A549 (cell line): ENCODE measurements at regions not wholly inside any gene's neighbourhood (a gene's known extent, or its start where the extent isn't known, plus 50 kb on each side); places are given as distances from the start of the nearest gene placed in this dataset.

ENCODE experiments used
- BHLHE40 ChIP-seq: IDR thresholded peaks from 2 replicates; pipeline ENCODE4 v1.6.1; 2012; ENCODE audit warnings: low read depth, low read length, inconsistent platforms
- CEBPB ChIP-seq, 2 experiments: fragments of >200 bp in 1 of 2; sonication (Bioruptor Twin) in 1 of 2; formaldehyde crosslinking in 1 of 2; IDR thresholded peaks; 2 replicates each; pipeline ENCODE4 v1.6.1; 2012 to 2016
- CHD2 ChIP-seq: fragments of 150-350 bp; IDR thresholded peaks from 2 replicates; pipeline ENCODE4 v1.6.1; 2014; ENCODE audit warnings: low read length; ENCODE audit not compliant: partially characterized antibody
- CTCF ChIP-seq: fragments of >200 bp; sonication (Bioruptor Twin); formaldehyde crosslinking; IDR thresholded peaks from 3 replicates; pipeline ENCODE4 v1.5.1; 2016
- EHMT2 ChIP-seq: fragments of 200-600 bp; sonication (generic); IDR thresholded peaks from 2 replicates; pipeline ENCODE4 v1.6.1; 2016; ENCODE audit warnings: antibody characterized with exemption, low read depth, mild to moderate bottlenecking, moderate library complexity
- EP300 ChIP-seq, 2 experiments: fragments of >200 bp; sonication (Bioruptor Twin); formaldehyde crosslinking; IDR thresholded peaks; 2 replicates in 1 of 2; 3 replicates in 1 of 2; pipeline ENCODE4 v1.6.1; 2016 to 2017
- ESRRA ChIP-seq: fragments of 150-350 bp; IDR thresholded peaks from 2 replicates; pipeline ENCODE4 v1.6.1; 2014; ENCODE audit warnings: mild to moderate bottlenecking, low read length, borderline replicate concordance
- HES2 ChIP-seq: fragments of >200 bp; sonication (Bioruptor Twin); formaldehyde crosslinking; IDR thresholded peaks from 2 replicates; pipeline ENCODE4 v1.6.1; 2016
- MYC ChIP-seq: IDR thresholded peaks from 2 replicates; pipeline ENCODE4 v1.6.1; 2012; ENCODE audit warnings: mild to moderate bottlenecking, inconsistent platforms, low read length, improper control_type of control experiment, borderline replicate concordance
- POLR2A ChIP-seq: IDR thresholded peaks from 2 replicates; pipeline ENCODE4 v1.6.1; 2012; ENCODE audit warnings: mild to moderate bottlenecking, low read length
- RAD21 ChIP-seq, 2 experiments: fragments of >200 bp in 1 of 2; sonication (Bioruptor Twin) in 1 of 2; formaldehyde crosslinking in 1 of 2; IDR thresholded peaks in 1 of 2; conservative IDR thresholded peaks in 1 of 2; 2 replicates in 1 of 2; 3 replicates in 1 of 2; pipeline ENCODE4 v1.6.1; 2012 to 2018; ENCODE audit warnings: inconsistent platforms in 1 of 2
- REST ChIP-seq: fragments of 200-600 bp; sonication (generic); IDR thresholded peaks from 2 replicates; pipeline ENCODE4 v1.6.1; 2016; ENCODE audit warnings: antibody characterized with exemption, mild to moderate bottlenecking, moderate library complexity
- SMC3 ChIP-seq: fragments of >200 bp; sonication (Bioruptor Twin); formaldehyde crosslinking; IDR thresholded peaks from 3 replicates; pipeline ENCODE4 v1.6.1; 2018; ENCODE audit warnings: inconsistent platforms
- SREBF2 ChIP-seq: fragments of 450-650 bp; IDR thresholded peaks from 2 replicates; pipeline ENCODE4 v1.6.1; 2014; ENCODE audit warnings: mild to moderate bottlenecking, moderate library complexity

- no peak for TF ChIP-seq CTCF
- no peak for TF ChIP-seq EP300 (IDR thresholded peaks at IDR 0.05)
- TF ChIP-seq HES2, result no peak
- TF ChIP-seq ESRRA, result no peak
- no peak for TF ChIP-seq BHLHE40
- TF ChIP-seq SREBF2, result no peak
- TF ChIP-seq CEBPB (IDR thresholded peaks at IDR 0.05), result no peak
- TF ChIP-seq MYC, result no peak
- TF ChIP-seq EHMT2, result no peak
- no peak for TF ChIP-seq SMC3
- TF ChIP-seq REST, result no peak
- no peak for TF ChIP-seq POLR2A
- no peak for TF ChIP-seq RAD21 (conservative IDR thresholded peaks at IDR 0.05 in 1 of 2, IDR thresholded peaks at IDR 0.05 in 1 of 2)
- no peak for TF ChIP-seq CHD2
Measured at GRCh38 chrX:112946227-112946626, 105.6 kb upstream of the AMOT start.
